HEK293T (cell line): ENCODE measurements at regions not wholly inside any gene's neighbourhood (a gene's known extent, or its start where the extent isn't known, plus 50 kb on each side); places are given as distances from the start of the nearest gene placed in this dataset.
A peak's percentile ranks its signal among the peaks of the same experiment; 100 is the strongest.

Source experiments
- CTCF ChIA-PET: fragments of 350-600 bp; formaldehyde crosslinking; extraction: SDS; loops from one replicate; lab custom pipeline; 2021; ENCODE audit warnings: antibody characterized with exemption, inconsistent platforms; lab: Yijun Ruan, JAX
- POLR2A ChIA-PET: fragments of 350-600 bp; formaldehyde crosslinking; extraction: SDS; loops from one replicate; lab custom pipeline; 2020; ENCODE audit warnings: antibody characterized with exemption, inconsistent platforms; lab: Yijun Ruan, JAX
- DNase-seq: peaks from one replicate; pipeline ENCODE4 v3.0.0; 2012; ENCODE audit warnings: mixed read lengths; ENCODE audit errors: extremely low spot score
- ARNT ChIP-seq: fragments of 450-650 bp; IDR thresholded peaks from 2 replicates; pipeline ENCODE4 v1.6.1; 2017; ENCODE audit warnings: mild to moderate bottlenecking
- BHLHE40 ChIP-seq: fragments of 450-650 bp; IDR thresholded peaks from 2 replicates; pipeline ENCODE4 v1.6.1; 2016; ENCODE audit warnings: mild to moderate bottlenecking, moderate library complexity, borderline replicate concordance
- CTBP1 ChIP-seq: fragments of 450-650 bp; IDR thresholded peaks from 2 replicates; pipeline ENCODE4 v1.6.1; 2016; ENCODE audit warnings: borderline replicate concordance
- ELF4 ChIP-seq: fragments of 450-650 bp; IDR thresholded peaks from 2 replicates; pipeline ENCODE4 v1.6.1; 2017; ENCODE audit warnings: antibody characterized with exemption
- FOXA1 ChIP-seq: fragments of 450-650 bp; IDR thresholded peaks from 2 replicates; pipeline ENCODE4 v1.6.1; 2016; ENCODE audit warnings: mild to moderate bottlenecking
- FOXK2 ChIP-seq: fragments of 450-650 bp; IDR thresholded peaks from 2 replicates; pipeline ENCODE4 v1.6.1; 2016; ENCODE audit warnings: mild to moderate bottlenecking
- FOXM1 ChIP-seq: fragments of 450-650 bp; IDR thresholded peaks from 2 replicates; pipeline ENCODE4 v1.6.1; 2017; ENCODE audit warnings: mild to moderate bottlenecking, borderline replicate concordance
- HDGF ChIP-seq: fragments of 450-650 bp; IDR thresholded peaks from 2 replicates; pipeline ENCODE4 v1.6.1; 2017; ENCODE audit warnings: antibody characterized with exemption, borderline replicate concordance
- L3MBTL2 ChIP-seq: fragments of 450-650 bp; conservative IDR thresholded peaks from 2 replicates; pipeline ENCODE4 v1.6.1; 2016; ENCODE audit warnings: mild to moderate bottlenecking
- LEF1 ChIP-seq: fragments of 450-650 bp; IDR thresholded peaks from 2 replicates; pipeline ENCODE4 v1.6.1; 2017; ENCODE audit warnings: mild to moderate bottlenecking, borderline replicate concordance
- NFRKB ChIP-seq: fragments of 450-650 bp; IDR thresholded peaks from 2 replicates; pipeline ENCODE4 v1.6.1; 2016; ENCODE audit warnings: mild to moderate bottlenecking, moderate library complexity
- PKNOX1 ChIP-seq: fragments of 450-650 bp; IDR thresholded peaks from 2 replicates; pipeline ENCODE4 v1.6.1; 2016
- SP1 ChIP-seq: fragments of 450-650 bp; IDR thresholded peaks from 2 replicates; pipeline ENCODE4 v1.6.1; 2017
- SUZ12 ChIP-seq: fragments of 450-650 bp; IDR thresholded peaks from 2 replicates; pipeline ENCODE4 v1.6.1; 2016; ENCODE audit warnings: mild to moderate bottlenecking
- TARDBP ChIP-seq: fragments of 450-650 bp; IDR thresholded peaks from 2 replicates; pipeline ENCODE4 v1.6.1; 2016
- ZNF384 ChIP-seq: fragments of 450-650 bp; IDR thresholded peaks from 2 replicates; pipeline ENCODE4 v1.6.1; 2016

- POLR2A ChIA-PET, result interaction anchor here (1.5 kb wide), 1 partner anchor 10 kb away, joined by 7 read pairs; no protein-coding TSS in a partner anchor
- CTCF ChIA-PET, result no interaction called here
- no peak for DNase-seq
- no peak for TF ChIP-seq HDGF
- no peak for TF ChIP-seq PKNOX1
- no peak for TF ChIP-seq ELF4
- no peak for TF ChIP-seq ARNT
- no peak for TF ChIP-seq SUZ12
- no peak for TF ChIP-seq NFRKB
- no peak for TF ChIP-seq FOXK2
- TF ChIP-seq TARDBP, result no peak
- TF ChIP-seq BHLHE40, result no peak
- TF ChIP-seq FOXA1, result no peak
- TF ChIP-seq LEF1, result no peak
- no peak for TF ChIP-seq ZNF384
- TF ChIP-seq SP1, result no peak
- no peak for TF ChIP-seq L3MBTL2
- no peak for TF ChIP-seq CTBP1
- no peak for TF ChIP-seq FOXM1
Observed at GRCh38 chr2:234378440-234378839, 118.4 kb downstream of the ARL4C start.

GRCh38 chr2:234377761-234378391 lies 119.0 kb downstream of the ARL4C start:
- TF ChIP-seq L3MBTL2 (0 out of 2 replicates have a peak, but pooled peaks have one; percentile 19), NFRKB (no peak), FOXK2 (no peak)
- ChIA-PET CTCF (interaction anchor here (0.6 to 1.0 kb wide), 2 partner anchors 11 to 24 kb away, joined by 3 read pairs; no protein-coding TSS in a partner anchor), POLR2A (interaction anchor here (1.5 kb wide), 1 partner anchor 9 kb away, joined by 7 read pairs; no protein-coding TSS in a partner anchor)
- DNase-seq, result no peak

GRCh38 chr2:234376229-234376628 lies 120.7 kb downstream of the ARL4C start:
- ChIA-PET POLR2A (no interaction called here), CTCF (no interaction called here)
- no peak for DNase-seq
- TF ChIP-seq ELF4 (no peak), NFRKB (no peak), L3MBTL2 (no peak), CTBP1 (no peak), ARNT (no peak), ZNF384 (no peak), TARDBP (no peak), PKNOX1 (no peak), BHLHE40 (no peak)

- ChIA-PET POLR2A (no interaction called here), CTCF (no interaction called here)
- no peak for DNase-seq
- no peak for TF ChIP-seq BHLHE40
- no peak for TF ChIP-seq CTBP1
- TF ChIP-seq NFRKB, result no peak
- TF ChIP-seq FOXM1, result no peak
- TF ChIP-seq ARNT, result no peak
- no peak for TF ChIP-seq SP1
- TF ChIP-seq ELF4, result no peak
- TF ChIP-seq FOXK2, result no peak
- TF ChIP-seq HDGF, result no peak
- no peak for TF ChIP-seq SUZ12
- TF ChIP-seq TARDBP, result no peak
- no peak for TF ChIP-seq PKNOX1
- TF ChIP-seq FOXA1, result no peak
Observed at GRCh38 chr2:234375176-234375880, 121.6 kb downstream of the ARL4C start.

- no peak for DNase-seq
- CTCF ChIA-PET, result no interaction called here
- TF ChIP-seq BHLHE40, result no peak
- no peak for TF ChIP-seq HDGF
- no peak for TF ChIP-seq ZNF384
- no peak for TF ChIP-seq CTBP1
- no peak for TF ChIP-seq SP1
- no peak for TF ChIP-seq NFRKB
- TF ChIP-seq TARDBP, result no peak
- no peak for TF ChIP-seq LEF1
- no peak for TF ChIP-seq ELF4
- POLR2A ChIA-PET, result no interaction called here
Observed at GRCh38 chr2:234374736-234375135, 122.1 kb downstream of the ARL4C start.

- CTCF ChIA-PET, result no interaction called here
- TF ChIP-seq FOXM1 (no peak), TARDBP (no peak), PKNOX1 (no peak), FOXA1 (no peak), ELF4 (no peak), ARNT (no peak), FOXK2 (no peak), L3MBTL2 (no peak), SUZ12 (no peak), NFRKB (no peak), LEF1 (no peak), SP1 (no peak), CTBP1 (no peak), HDGF (no peak), ZNF384 (no peak), BHLHE40 (no peak)
- POLR2A ChIA-PET, result no interaction called here
- no peak for DNase-seq
Observed at GRCh38 chr2:234374150-234374508, 122.8 kb downstream of the ARL4C start.
